ENCODE measurements at regions not wholly inside any gene's neighbourhood (a gene's known extent, or its start where the extent isn't known, plus 50 kb on each side); places are given as distances from the start of the nearest gene placed in this dataset.

DNA sequence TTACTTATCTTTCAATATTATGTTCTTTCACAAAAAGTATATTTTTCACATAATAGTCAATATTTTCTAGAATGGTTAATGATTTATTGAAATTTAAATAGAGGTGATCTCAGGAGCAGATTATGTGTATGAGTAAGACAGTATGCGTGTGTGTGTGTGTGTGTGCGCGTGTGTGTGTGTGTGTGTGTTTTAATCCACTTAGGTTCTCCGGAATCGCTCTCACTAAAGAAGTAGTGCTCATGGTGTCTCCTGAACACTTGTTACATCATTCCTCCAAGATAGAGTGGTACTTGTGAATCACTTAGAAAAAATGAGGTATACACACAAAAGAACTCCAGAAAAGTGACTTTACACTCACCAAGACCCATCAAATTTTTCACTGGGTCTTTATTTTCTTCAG, 91.0 kb upstream of the KCNH7 start:
- TF ChIP-seq CTCF (IDR thresholded peaks at IDR 0.05; ENCODE audit: insufficient read depth, low read depth, low read length), result no peak
- H3K4me3 ChIP-seq (ENCODE audit: low read depth, low read length), result no peak overlapping the region
- DNase-seq (ENCODE audit: low read depth), result no peak

GRCh38 chr2:162928356-162928755, 89.8 kb upstream of the KCNH7 start:
- no peak for TF ChIP-seq CTCF (IDR thresholded peaks at IDR 0.05; ENCODE audit: insufficient read depth, low read depth, low read length)
- no peak for DNase-seq (ENCODE audit: low read depth)
- H3K4me3 ChIP-seq (ENCODE audit: low read depth, low read length), result no peak overlapping the region

GRCh38 chr2:162926907-162927306, 88.3 kb upstream of the KCNH7 start:
- TF ChIP-seq CTCF (IDR thresholded peaks at IDR 0.05; ENCODE audit: insufficient read depth, low read depth, low read length), result no peak
- DNase-seq (ENCODE audit: low read depth), result no peak
- no peak overlapping the region for H3K4me3 ChIP-seq (ENCODE audit: low read depth, low read length)

DNA sequence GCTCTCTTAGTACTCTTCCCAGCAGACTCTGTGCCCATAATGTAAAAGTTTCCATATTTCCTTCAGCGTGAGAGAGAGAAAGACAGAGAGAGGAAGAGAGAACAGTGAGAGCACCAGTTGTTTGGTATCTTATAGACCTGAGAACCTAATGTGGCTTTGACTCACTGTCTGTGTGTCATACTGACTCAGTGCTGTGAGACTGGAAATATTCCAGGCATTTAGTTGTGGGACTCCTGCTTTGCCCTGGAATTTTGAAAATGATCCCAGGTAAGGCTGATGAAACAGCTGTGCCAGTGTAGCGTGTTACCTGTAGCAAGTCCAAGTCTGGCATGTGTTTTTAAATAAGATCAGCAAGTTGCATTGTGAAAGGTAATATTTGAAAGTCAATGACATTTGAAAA, 87.9 kb upstream of the KCNH7 start:
- no peak for DNase-seq (ENCODE audit: low read depth)
- no peak for TF ChIP-seq CTCF (IDR thresholded peaks at IDR 0.05; ENCODE audit: insufficient read depth, low read depth, low read length)
- H3K4me3 ChIP-seq (ENCODE audit: low read depth, low read length), result no peak overlapping the region

GRCh38 chr2:162925595-162925994, 87.0 kb upstream of the KCNH7 start:
- no peak for DNase-seq (ENCODE audit: low read depth)
- no peak overlapping the region for H3K4me3 ChIP-seq (ENCODE audit: low read depth, low read length)
- no peak for TF ChIP-seq CTCF (IDR thresholded peaks at IDR 0.05; ENCODE audit: insufficient read depth, low read depth, low read length)

- TF ChIP-seq CTCF (IDR thresholded peaks at IDR 0.05; ENCODE audit: insufficient read depth, low read depth, low read length), result no peak
- no peak overlapping the region for H3K4me3 ChIP-seq (ENCODE audit: low read depth, low read length)
- DNase-seq (ENCODE audit: low read depth), result no peak
Measured at GRCh38 chr2:162919111-162919510, 80.5 kb upstream of the KCNH7 start.

DNA sequence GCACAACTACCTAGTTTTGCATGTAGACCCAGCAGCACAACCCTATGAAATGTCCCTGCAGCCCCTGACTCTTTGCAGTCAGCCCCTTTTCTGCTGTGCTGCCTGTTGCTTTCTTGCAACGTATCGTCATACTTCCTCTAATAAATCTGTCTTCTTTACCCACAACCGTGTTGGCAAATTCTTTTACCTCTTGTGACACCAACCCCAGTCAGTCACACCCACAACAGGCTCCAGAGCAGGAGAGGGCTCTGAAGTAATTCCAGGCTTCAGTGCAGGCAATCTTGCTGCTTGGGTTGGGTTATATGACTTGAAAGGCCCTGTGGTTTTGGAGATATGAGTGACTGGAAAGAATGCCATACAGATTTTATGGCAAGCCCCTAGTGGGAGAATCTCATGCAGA, 79.1 kb upstream of the KCNH7 start:
- DNase-seq (ENCODE audit: low read depth), result no peak
- TF ChIP-seq CTCF (IDR thresholded peaks at IDR 0.05; ENCODE audit: insufficient read depth, low read depth, low read length), result no peak
- H3K4me3 ChIP-seq (ENCODE audit: low read depth, low read length), result no peak overlapping the region
